Panc1 (cell line): ENCODE measurements at regions not wholly inside any gene's neighbourhood (a gene's known extent, or its start where the extent isn't known, plus 50 kb on each side); places are given as distances from the start of the nearest gene placed in this dataset.

Source experiments
- CTCF ChIP-seq: fragments of 450-650 bp; IDR thresholded peaks from 2 replicates; pipeline ENCODE4 v1.5.1; 2017; ENCODE audit warnings: mild to moderate bottlenecking
- POLR2AphosphoS5 ChIP-seq: IDR thresholded peaks from 2 replicates; pipeline ENCODE4 v1.6.1; 2012; ENCODE audit warnings: mild to moderate bottlenecking, low read depth, low read length, moderate library complexity
- REST ChIP-seq, 2 experiments: IDR thresholded peaks; 2 replicates each; pipeline ENCODE4 v1.6.1; 2011 to 2012; ENCODE audit warnings: low read depth in 2 of 2, control low read depth in 1 of 2, low read length in 1 of 2, mild to moderate bottlenecking in 1 of 2, moderate library complexity in 1 of 2; ENCODE audit not compliant: insufficient read depth in 1 of 2
- SIN3A ChIP-seq: IDR thresholded peaks from 2 replicates; pipeline ENCODE4 v1.6.1; 2012; ENCODE audit warnings: low read depth, mild to moderate bottlenecking, low read length, moderate library complexity, borderline replicate concordance; ENCODE audit not compliant: insufficient read depth
- TCF7L2 ChIP-seq: IDR thresholded peaks from 2 replicates; pipeline ENCODE4 v1.6.1; 2011; ENCODE audit warnings: mild to moderate bottlenecking, low read depth, low read length, inconsistent platforms

- no peak for TF ChIP-seq CTCF
- no peak for TF ChIP-seq POLR2AphosphoS5
- TF ChIP-seq REST (IDR thresholded peaks at IDR 0.05; ENCODE audit: insufficient read depth in 1 of 2, low read depth in 2 of 2, low read length in 1 of 2): no peak
- TF ChIP-seq TCF7L2: no peak
- no peak for TF ChIP-seq SIN3A
Measured at GRCh38 chr6:98044791-98045470, 761.9 kb upstream of the MMS22L start.
